K562 (cell line): ENCODE measurements at regions not wholly inside any gene's neighbourhood (a gene's known extent, or its start where the extent isn't known, plus 50 kb on each side); places are given as distances from the start of the nearest gene placed in this dataset.

Source experiments
- ARHGAP35 ChIP-seq: fragments of 450-650 bp; IDR thresholded peaks from 2 replicates; pipeline ENCODE4 v1.6.1; 2018; ENCODE audit not compliant: partially characterized antibody
- ATF7 ChIP-seq: fragments of 450-650 bp; IDR thresholded peaks from 2 replicates; pipeline ENCODE4 v1.7.1; 2014; ENCODE audit warnings: mild to moderate bottlenecking, moderate library complexity
- CEBPB ChIP-seq: fragments of 450-650 bp; IDR thresholded peaks from 2 replicates; pipeline ENCODE4 v1.6.1; 2016; ENCODE audit warnings: missing genetic modification characterization, missing compliant biosample characterization
- CREM ChIP-seq: IDR thresholded peaks from 2 replicates; pipeline ENCODE4 v1.6.1; 2014; ENCODE audit warnings: antibody characterized with exemption, low read depth
- GTF2A2 ChIP-seq: IDR thresholded peaks from 2 replicates; pipeline ENCODE4 v1.6.1; 2016; ENCODE audit warnings: mild to moderate bottlenecking, missing genetic modification characterization, missing compliant biosample characterization
- ILK ChIP-seq: fragments of 450-650 bp; IDR thresholded peaks from 2 replicates; pipeline ENCODE4 v1.6.1; 2016; ENCODE audit warnings: missing genetic modification characterization, low read depth, mild to moderate bottlenecking, missing compliant biosample characterization, moderate library complexity, borderline replicate concordance
- MEF2D ChIP-seq: conservative IDR thresholded peaks from 2 replicates; pipeline ENCODE4 v1.6.1; 2016; ENCODE audit warnings: low read depth, missing genetic modification characterization, missing compliant biosample characterization
- SOX6 ChIP-seq: fragments of 450-650 bp; IDR thresholded peaks from 2 replicates; pipeline ENCODE4 v1.6.1; 2014; ENCODE audit warnings: mild to moderate bottlenecking
- THAP12 ChIP-seq: fragments of 250-450 bp; sonication (Bioruptor Pico); IDR thresholded peaks from 2 replicates; pipeline ENCODE4 v1.9.0; 2021; ENCODE audit warnings: mild to moderate bottlenecking, inconsistent platforms
- ZBTB17 ChIP-seq: fragments of 450-650 bp; formaldehyde crosslinking; IDR thresholded peaks from 2 replicates; pipeline ENCODE4 v1.4.0; 2020; ENCODE audit warnings: mild to moderate bottlenecking

DNA sequence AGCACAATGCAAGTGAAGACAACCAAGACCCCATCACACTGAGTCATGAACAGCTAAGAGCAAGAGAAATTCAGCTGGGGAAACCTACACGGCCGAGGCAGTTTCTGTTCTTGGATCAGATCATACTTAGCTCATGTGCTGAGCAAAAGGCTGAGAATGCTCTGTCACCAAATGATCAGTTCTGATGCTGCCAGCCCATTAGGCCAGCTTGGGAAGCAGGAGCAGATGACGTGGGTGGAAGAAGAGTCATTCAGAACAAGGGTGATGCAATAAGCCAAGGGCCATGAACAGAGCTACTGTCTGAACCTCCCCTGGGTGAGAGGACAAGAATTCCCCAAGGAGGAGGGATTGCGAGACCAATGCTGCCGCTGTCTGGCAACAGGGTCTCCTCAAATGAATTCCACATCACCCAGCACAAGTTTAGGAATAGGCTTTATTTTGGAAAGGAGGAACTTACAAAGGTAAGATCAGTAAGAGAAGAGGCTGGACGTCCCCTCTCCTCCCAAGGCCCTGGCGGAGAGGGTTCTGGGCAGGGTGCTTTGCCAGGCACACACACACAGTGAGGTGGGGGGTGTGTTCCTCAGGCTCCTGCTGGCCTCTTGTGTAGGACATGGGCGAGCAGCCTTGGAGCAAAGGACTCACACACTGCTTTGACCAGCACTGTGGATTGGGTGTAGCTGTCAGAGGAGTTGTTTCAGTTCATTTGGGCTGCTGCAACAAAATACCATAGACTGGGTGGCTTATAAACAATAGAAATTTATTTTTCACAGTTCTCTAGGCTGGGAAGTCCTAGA lies 65.6 kb upstream of the CTXND1 start (continued):
- TF ChIP-seq SOX6, result no peak
- no peak for TF ChIP-seq ARHGAP35
- TF ChIP-seq ILK (tag), result no peak
- TF ChIP-seq CEBPB (tag), result peak; percentile 77
- peak; percentile 73; the same call in 1 of the 2 replicates for TF ChIP-seq ATF7
- TF ChIP-seq GTF2A2 (tag), result no peak
- TF ChIP-seq ZBTB17 (CRISPR knock-in tag), result no peak
- peak; percentile 48; the same call in 1 of the 2 replicates for TF ChIP-seq CREM
- TF ChIP-seq MEF2D (tag), result no peak
- no peak for TF ChIP-seq THAP12 (CRISPR knock-in tag)
